Loucy (cell line): ENCODE measurements at regions not wholly inside any gene's neighbourhood (a gene's known extent, or its start where the extent isn't known, plus 50 kb on each side); places are given as distances from the start of the nearest gene placed in this dataset.

Experiments used
- H2AFZ ChIP-seq: fragments of 200-600 bp; sonication (generic); 2 replicates; pipeline ENCODE4 v1.6.0; 2016; ENCODE audit warnings: antibody characterized with exemption, mild to moderate bottlenecking, low read length, moderate library complexity
- H3F3A ChIP-seq: fragments of 200-600 bp; 2 replicates; pipeline ENCODE4 v1.6.0; 2016; ENCODE audit warnings: antibody characterized with exemption, low read depth, mild to moderate bottlenecking
- H3K27me3 ChIP-seq: fragments of 200-600 bp; sonication (generic); 2 replicates; pipeline ENCODE4 v1.6.1; 2014; ENCODE audit warnings: low read length, mild to moderate bottlenecking; ENCODE audit not compliant: insufficient read depth, poor library complexity, severe bottlenecking
- H3K36me3 ChIP-seq: fragments of 200-600 bp; sonication (generic); 2 replicates; pipeline ENCODE4 v1.6.1; 2016; ENCODE audit warnings: low read length; ENCODE audit not compliant: insufficient read depth
- H3K4me1 ChIP-seq: fragments of 200-600 bp; sonication (generic); 2 replicates; pipeline ENCODE4 v1.5.1; 2014; ENCODE audit warnings: low read length, mild to moderate bottlenecking; ENCODE audit not compliant: insufficient read depth, poor library complexity, severe bottlenecking
- H3K4me2 ChIP-seq: fragments of 200-600 bp; sonication (generic); 2 replicates; pipeline ENCODE4 v1.6.0; 2014; ENCODE audit warnings: antibody characterized with exemption, low read length, low read depth, mild to moderate bottlenecking; ENCODE audit not compliant: poor library complexity, severe bottlenecking
- H3K4me3 ChIP-seq: fragments of 200-600 bp; sonication (generic); 2 replicates; pipeline ENCODE4 v1.5.1; 2014; ENCODE audit warnings: low read length, mild to moderate bottlenecking, mixed read lengths; ENCODE audit not compliant: poor library complexity, severe bottlenecking
- H3K79me2 ChIP-seq: fragments of 200-600 bp; sonication (generic); 2 replicates; pipeline ENCODE4 v1.6.1; 2014; ENCODE audit warnings: low read length; ENCODE audit not compliant: insufficient read depth
- H3K9ac ChIP-seq: fragments of 200-600 bp; sonication (generic); 2 replicates; pipeline ENCODE4 v1.6.0; 2014; ENCODE audit warnings: mild to moderate bottlenecking, low read depth, low read length, moderate library complexity; ENCODE audit not compliant: poor library complexity, severe bottlenecking
- H3K9me2 ChIP-seq: fragments of 200-600 bp; sonication (generic); replicated peaks from 2 replicates; pipeline ENCODE4 v1.6.1; 2016; ENCODE audit warnings: low read depth, low read length, mixed read lengths
- H3K9me3 ChIP-seq: fragments of 200-600 bp; sonication (generic); 2 replicates; pipeline ENCODE4 v1.6.1; 2014; ENCODE audit warnings: mild to moderate bottlenecking, antibody characterized with exemption, low read length, low read depth; ENCODE audit not compliant: insufficient read depth
- H4K20me1 ChIP-seq: fragments of 200-600 bp; sonication (generic); 2 replicates; pipeline ENCODE4 v1.6.0; 2014; ENCODE audit warnings: antibody characterized with exemption, low read length, mild to moderate bottlenecking; ENCODE audit not compliant: insufficient read depth, poor library complexity, severe bottlenecking
- EZH2phosphoT487 ChIP-seq: fragments of 200-600 bp; IDR thresholded peaks from 2 replicates; pipeline ENCODE4 v1.6.1; 2018; ENCODE audit warnings: antibody characterized with exemption, mild to moderate bottlenecking, moderate library complexity, borderline replicate concordance
- TF ChIP-seq, protein P1 (sequence below): fragments of 200-600 bp; sonication (generic); conservative IDR thresholded peaks from 2 replicates; pipeline ENCODE4 v1.5.1; 2014; ENCODE audit warnings: mild to moderate bottlenecking, antibody characterized with exemption, low read length

DNA sequence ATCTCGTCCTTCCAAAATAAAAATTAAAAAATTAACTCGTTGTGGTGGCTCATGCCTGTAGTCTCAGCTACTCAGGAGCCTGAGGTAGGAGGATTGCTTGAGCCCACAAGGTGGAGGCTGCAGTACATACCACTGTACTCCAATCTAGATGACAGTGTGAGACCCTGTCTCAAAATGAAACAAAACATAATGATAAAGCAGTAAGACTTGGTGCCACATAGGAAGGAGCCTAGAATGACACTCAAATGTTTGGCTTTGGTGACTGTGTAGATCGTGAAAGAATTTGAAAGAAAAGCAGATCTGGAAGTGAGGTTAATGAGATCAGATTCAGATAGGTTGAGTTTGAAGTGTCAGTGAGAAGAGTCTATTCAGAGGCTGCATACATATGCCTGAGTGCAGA lies 150.1 kb upstream of the ATP2B1 start:
- H2AFZ ChIP-seq, result no peak overlapping the region
- H3K79me2 ChIP-seq, result no peaks in the 10 kb centered on the region
- H3F3A ChIP-seq, result no peaks in the 10 kb centered on the region
- H3K4me1 ChIP-seq, result peaks cover 29% of the 10 kb centered on the region
- H3K4me2 ChIP-seq, result no peak overlapping the region
- H3K9ac ChIP-seq, result no peak overlapping the region
- H3K27me3 ChIP-seq, result no peaks in the 10 kb centered on the region
- no peaks in the 10 kb centered on the region for H4K20me1 ChIP-seq
- H3K36me3 ChIP-seq, result no peaks in the 10 kb centered on the region
- no peaks in the 10 kb centered on the region for H3K9me2 ChIP-seq
- TF ChIP-seq EZH2phosphoT487, result no peak
- no peaks in the 10 kb centered on the region for H3K9me3 ChIP-seq
- no peak overlapping the region for H3K4me3 ChIP-seq

GRCh38 chr12:89857652-89858274 lies 149.1 kb upstream of the ATP2B1 start:
- Histone ChIP-seq H3K79me2 (no peaks in the 10 kb centered on the region), H3K9ac (no peak overlapping the region), H3K4me3 (no peak overlapping the region), H3K4me2 (no peak overlapping the region), H3K4me1 (peaks cover 19% of the 10 kb centered on the region), H3K9me2 (no peaks in the 10 kb centered on the region), H3K36me3 (no peaks in the 10 kb centered on the region), H4K20me1 (no peaks in the 10 kb centered on the region), H2AFZ (no peak overlapping the region), H3K9me3 (no peaks in the 10 kb centered on the region), H3F3A (no peaks in the 10 kb centered on the region), H3K27me3 (no peaks in the 10 kb centered on the region)
- TF ChIP-seq EZH2phosphoT487, result no peak
- TF ChIP-seq, protein P1, sequence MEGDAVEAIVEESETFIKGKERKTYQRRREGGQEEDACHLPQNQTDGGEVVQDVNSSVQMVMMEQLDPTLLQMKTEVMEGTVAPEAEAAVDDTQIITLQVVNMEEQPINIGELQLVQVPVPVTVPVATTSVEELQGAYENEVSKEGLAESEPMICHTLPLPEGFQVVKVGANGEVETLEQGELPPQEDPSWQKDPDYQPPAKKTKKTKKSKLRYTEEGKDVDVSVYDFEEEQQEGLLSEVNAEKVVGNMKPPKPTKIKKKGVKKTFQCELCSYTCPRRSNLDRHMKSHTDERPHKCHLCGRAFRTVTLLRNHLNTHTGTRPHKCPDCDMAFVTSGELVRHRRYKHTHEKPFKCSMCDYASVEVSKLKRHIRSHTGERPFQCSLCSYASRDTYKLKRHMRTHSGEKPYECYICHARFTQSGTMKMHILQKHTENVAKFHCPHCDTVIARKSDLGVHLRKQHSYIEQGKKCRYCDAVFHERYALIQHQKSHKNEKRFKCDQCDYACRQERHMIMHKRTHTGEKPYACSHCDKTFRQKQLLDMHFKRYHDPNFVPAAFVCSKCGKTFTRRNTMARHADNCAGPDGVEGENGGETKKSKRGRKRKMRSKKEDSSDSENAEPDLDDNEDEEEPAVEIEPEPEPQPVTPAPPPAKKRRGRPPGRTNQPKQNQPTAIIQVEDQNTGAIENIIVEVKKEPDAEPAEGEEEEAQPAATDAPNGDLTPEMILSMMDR, result no peak

DNA sequence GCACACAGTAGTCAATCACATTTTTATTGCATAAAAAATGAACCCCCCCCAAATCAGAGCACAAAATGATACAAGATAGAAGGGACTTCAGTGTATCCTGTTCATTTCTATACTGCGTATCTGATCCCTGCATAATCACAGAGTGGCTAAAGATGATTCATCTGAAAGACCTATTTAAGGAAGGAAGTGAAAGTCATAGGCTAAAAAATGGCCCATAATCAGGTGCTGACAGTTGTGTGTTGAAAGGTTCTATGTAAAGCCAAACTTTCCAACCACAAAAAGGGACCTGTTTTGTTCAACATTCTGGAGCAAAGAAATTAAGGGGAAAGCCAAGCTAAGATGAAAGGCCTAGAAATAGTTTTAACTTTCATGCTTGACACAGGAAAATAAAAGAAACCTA lies 147.8 kb upstream of the ATP2B1 start:
- H3K4me3 ChIP-seq, result no peak overlapping the region
- TF ChIP-seq, protein P1, result no peak
- no peak for TF ChIP-seq EZH2phosphoT487
- H2AFZ ChIP-seq, result no peak overlapping the region
- H3F3A ChIP-seq, result no peaks in the 10 kb centered on the region
- no peaks in the 10 kb centered on the region for H3K79me2 ChIP-seq
- no peak overlapping the region for H3K9ac ChIP-seq
- no peaks in the 10 kb centered on the region for H3K9me3 ChIP-seq
- no peaks in the 10 kb centered on the region for H3K9me2 ChIP-seq
- peak overlapping the region; percentile 46 for H3K4me2 ChIP-seq
- H3K27me3 ChIP-seq, result no peaks in the 10 kb centered on the region
- no peaks in the 10 kb centered on the region for H4K20me1 ChIP-seq
- no peaks in the 10 kb centered on the region for H3K36me3 ChIP-seq
- peaks cover 11% of the 10 kb centered on the region for H3K4me1 ChIP-seq

DNA sequence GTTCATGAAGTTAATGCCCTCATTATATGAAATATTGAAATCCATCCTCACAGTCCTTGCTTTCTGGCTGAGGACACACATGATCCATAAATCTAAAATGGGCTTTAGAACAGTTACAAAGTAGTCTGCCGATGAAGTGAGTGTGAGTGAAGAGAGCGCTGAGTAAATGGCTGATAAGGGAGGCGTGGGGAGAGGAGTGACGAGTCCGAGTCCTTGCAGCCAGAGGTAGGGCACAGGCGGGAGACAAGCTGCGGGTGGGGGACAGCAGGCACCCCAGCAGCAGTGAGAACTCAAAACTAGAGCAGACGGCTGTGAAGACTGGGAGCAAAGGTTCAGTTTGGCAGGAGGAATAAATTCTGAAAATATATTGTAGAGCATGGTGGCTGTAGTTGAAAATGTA lies 140.1 kb upstream of the ATP2B1 start:
- H3K27me3 ChIP-seq, result no peaks in the 10 kb centered on the region
- no peaks in the 10 kb centered on the region for H3K9me3 ChIP-seq
- H3K79me2 ChIP-seq, result no peaks in the 10 kb centered on the region
- no peak overlapping the region for H3K4me3 ChIP-seq
- H4K20me1 ChIP-seq, result no peaks in the 10 kb centered on the region
- no peak overlapping the region for H3K9ac ChIP-seq
- no peak overlapping the region for H3K4me2 ChIP-seq
- H3K4me1 ChIP-seq, result no peaks in the 10 kb centered on the region
- no peaks in the 10 kb centered on the region for H3K36me3 ChIP-seq
- H3F3A ChIP-seq, result no peaks in the 10 kb centered on the region
- no peak for TF ChIP-seq EZH2phosphoT487
- TF ChIP-seq, protein P1, result no peak
- H3K9me2 ChIP-seq, result no peaks in the 10 kb centered on the region
- no peak overlapping the region for H2AFZ ChIP-seq
